ENCODE measurements at regions not wholly inside any gene's neighbourhood (a gene's known extent, or its start where the extent isn't known, plus 50 kb on each side); places are given as distances from the start of the nearest gene placed in this dataset.

DNA sequence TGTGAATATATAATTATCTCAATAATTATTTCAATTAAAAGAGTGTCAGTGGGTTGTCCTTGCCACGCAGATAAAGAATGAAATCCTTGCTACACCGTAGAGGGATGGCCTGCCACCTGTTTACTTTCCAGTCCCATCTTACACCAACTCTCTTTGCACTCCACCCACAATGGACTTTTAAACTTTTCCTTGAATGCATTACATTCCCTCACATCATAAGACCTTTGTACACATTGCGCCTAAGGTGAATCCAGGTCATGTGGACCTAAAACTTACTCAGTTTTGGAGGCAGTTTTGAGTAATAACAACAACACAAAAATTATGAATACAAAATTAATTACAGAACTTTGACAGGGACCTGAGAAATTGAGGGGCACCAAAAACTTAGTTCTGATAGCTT lies 78.7 kb upstream of the PDE5A start:
- H3K4me2 ChIP-seq (ENCODE audit: low read depth, low read length, poor library complexity, severe bottlenecking): no peak overlapping the region
- H4K20me1 ChIP-seq (ENCODE audit: insufficient read depth, low read length, poor library complexity, severe bottlenecking): no peaks in the 10 kb centered on the region
- no peaks in the 10 kb centered on the region for H3K36me3 ChIP-seq (ENCODE audit: insufficient read depth, low read length)
- H3K4me3 ChIP-seq (ENCODE audit: low read length, poor library complexity, severe bottlenecking): no peak overlapping the region
- no peaks in the 10 kb centered on the region for H3K4me1 ChIP-seq (ENCODE audit: insufficient read depth, low read length, poor library complexity, severe bottlenecking)
- TF ChIP-seq, protein P1, sequence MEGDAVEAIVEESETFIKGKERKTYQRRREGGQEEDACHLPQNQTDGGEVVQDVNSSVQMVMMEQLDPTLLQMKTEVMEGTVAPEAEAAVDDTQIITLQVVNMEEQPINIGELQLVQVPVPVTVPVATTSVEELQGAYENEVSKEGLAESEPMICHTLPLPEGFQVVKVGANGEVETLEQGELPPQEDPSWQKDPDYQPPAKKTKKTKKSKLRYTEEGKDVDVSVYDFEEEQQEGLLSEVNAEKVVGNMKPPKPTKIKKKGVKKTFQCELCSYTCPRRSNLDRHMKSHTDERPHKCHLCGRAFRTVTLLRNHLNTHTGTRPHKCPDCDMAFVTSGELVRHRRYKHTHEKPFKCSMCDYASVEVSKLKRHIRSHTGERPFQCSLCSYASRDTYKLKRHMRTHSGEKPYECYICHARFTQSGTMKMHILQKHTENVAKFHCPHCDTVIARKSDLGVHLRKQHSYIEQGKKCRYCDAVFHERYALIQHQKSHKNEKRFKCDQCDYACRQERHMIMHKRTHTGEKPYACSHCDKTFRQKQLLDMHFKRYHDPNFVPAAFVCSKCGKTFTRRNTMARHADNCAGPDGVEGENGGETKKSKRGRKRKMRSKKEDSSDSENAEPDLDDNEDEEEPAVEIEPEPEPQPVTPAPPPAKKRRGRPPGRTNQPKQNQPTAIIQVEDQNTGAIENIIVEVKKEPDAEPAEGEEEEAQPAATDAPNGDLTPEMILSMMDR (conservative IDR thresholded peaks at IDR 0.05; ENCODE audit: low read length): no peak
- TF ChIP-seq EZH2phosphoT487 (IDR thresholded peaks at IDR 0.05; ENCODE audit: borderline replicate concordance): no peak
- no peak overlapping the region for H3K9ac ChIP-seq (ENCODE audit: low read depth, low read length, poor library complexity, severe bottlenecking)
- no peaks in the 10 kb centered on the region for H3K27me3 ChIP-seq (ENCODE audit: insufficient read depth, low read length, poor library complexity, severe bottlenecking)
- no peaks in the 10 kb centered on the region for H3K79me2 ChIP-seq (ENCODE audit: insufficient read depth, low read length)
- no peaks in the 10 kb centered on the region for H3F3A ChIP-seq (ENCODE audit: low read depth)
- H3K9me2 ChIP-seq (replicated peaks; ENCODE audit: low read depth, low read length): no peaks in the 10 kb centered on the region
- no peaks in the 10 kb centered on the region for H3K9me3 ChIP-seq (ENCODE audit: insufficient read depth, low read depth, low read length)
- H2AFZ ChIP-seq (ENCODE audit: low read length): no peak overlapping the region

- no peaks in the 10 kb centered on the region for H3K9me3 ChIP-seq (ENCODE audit: insufficient read depth, low read depth, low read length)
- H2AFZ ChIP-seq (ENCODE audit: low read length): no peak overlapping the region
- H3K79me2 ChIP-seq (ENCODE audit: insufficient read depth, low read length): no peaks in the 10 kb centered on the region
- no peak overlapping the region for H3K4me2 ChIP-seq (ENCODE audit: low read depth, low read length, poor library complexity, severe bottlenecking)
- no peak overlapping the region for H3K9ac ChIP-seq (ENCODE audit: low read depth, low read length, poor library complexity, severe bottlenecking)
- H4K20me1 ChIP-seq (ENCODE audit: insufficient read depth, low read length, poor library complexity, severe bottlenecking): no peaks in the 10 kb centered on the region
- no peaks in the 10 kb centered on the region for H3K4me1 ChIP-seq (ENCODE audit: insufficient read depth, low read length, poor library complexity, severe bottlenecking)
- H3K36me3 ChIP-seq (ENCODE audit: insufficient read depth, low read length): no peaks in the 10 kb centered on the region
- no peaks in the 10 kb centered on the region for H3K9me2 ChIP-seq (replicated peaks; ENCODE audit: low read depth, low read length)
- no peaks in the 10 kb centered on the region for H3K27me3 ChIP-seq (ENCODE audit: insufficient read depth, low read length, poor library complexity, severe bottlenecking)
- H3K4me3 ChIP-seq (ENCODE audit: low read length, poor library complexity, severe bottlenecking): no peak overlapping the region
- TF ChIP-seq EZH2phosphoT487 (IDR thresholded peaks at IDR 0.05; ENCODE audit: borderline replicate concordance): no peak
- TF ChIP-seq, protein P1 (conservative IDR thresholded peaks at IDR 0.05; ENCODE audit: low read length): no peak
- no peaks in the 10 kb centered on the region for H3F3A ChIP-seq (ENCODE audit: low read depth)
These were observed 78.2 kb upstream of the PDE5A start for GRCh38 chr4:119706804-119707203.

DNA sequence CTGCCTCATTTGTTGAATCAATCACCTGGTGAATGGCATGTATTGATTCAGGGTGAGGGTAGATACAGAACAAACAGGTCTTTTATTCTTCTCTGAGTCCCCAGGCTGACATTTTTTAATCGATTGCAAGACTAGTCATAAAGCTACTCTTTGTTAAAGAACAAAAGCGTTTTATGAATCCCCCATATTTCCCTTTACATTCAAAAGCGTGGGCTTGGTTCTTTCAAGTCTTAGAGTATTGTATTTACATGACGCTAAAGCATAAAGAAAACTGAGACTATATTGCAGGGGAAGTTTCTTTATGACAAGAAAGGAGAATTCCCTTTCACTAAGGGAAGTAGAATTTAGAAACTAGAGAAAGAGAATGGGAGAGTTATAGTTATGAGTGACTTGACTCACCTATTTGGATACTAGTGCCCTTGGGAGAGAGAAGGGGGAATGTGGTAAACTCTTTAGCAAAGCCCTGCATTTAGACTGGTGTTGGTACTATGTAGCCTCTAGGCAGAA lies 69.3 kb upstream of the PDE5A start:
- Histone ChIP-seq H3K4me1 (ENCODE audit: insufficient read depth, low read length, poor library complexity, severe bottlenecking) (no peaks in the 10 kb centered on the region), H3K36me3 (ENCODE audit: insufficient read depth, low read length) (no peaks in the 10 kb centered on the region), H3K79me2 (ENCODE audit: insufficient read depth, low read length) (no peaks in the 10 kb centered on the region), H4K20me1 (ENCODE audit: insufficient read depth, low read length, poor library complexity, severe bottlenecking) (no peaks in the 10 kb centered on the region), H3K27me3 (ENCODE audit: insufficient read depth, low read length, poor library complexity, severe bottlenecking) (no peaks in the 10 kb centered on the region), H3K9me2 (replicated peaks; ENCODE audit: low read depth, low read length) (no peaks in the 10 kb centered on the region), H2AFZ (ENCODE audit: low read length) (no peak overlapping the region), H3K4me3 (ENCODE audit: low read length, poor library complexity, severe bottlenecking) (no peak overlapping the region), H3K9ac (ENCODE audit: low read depth, low read length, poor library complexity, severe bottlenecking) (no peak overlapping the region), H3F3A (ENCODE audit: low read depth) (no peaks in the 10 kb centered on the region), H3K9me3 (ENCODE audit: insufficient read depth, low read depth, low read length) (no peaks in the 10 kb centered on the region), H3K4me2 (ENCODE audit: low read depth, low read length, poor library complexity, severe bottlenecking) (no peak overlapping the region)
- no peak for TF ChIP-seq EZH2phosphoT487 (IDR thresholded peaks at IDR 0.05; ENCODE audit: borderline replicate concordance)
- TF ChIP-seq, protein P1 (conservative IDR thresholded peaks at IDR 0.05; ENCODE audit: low read length): no peak
